ENCODE measurements at regions not wholly inside any gene's neighbourhood (a gene's known extent, or its start where the extent isn't known, plus 50 kb on each side); places are given as distances from the start of the nearest gene placed in this dataset.
A peak's percentile ranks its signal among the peaks of the same experiment; 100 is the strongest.

DNA sequence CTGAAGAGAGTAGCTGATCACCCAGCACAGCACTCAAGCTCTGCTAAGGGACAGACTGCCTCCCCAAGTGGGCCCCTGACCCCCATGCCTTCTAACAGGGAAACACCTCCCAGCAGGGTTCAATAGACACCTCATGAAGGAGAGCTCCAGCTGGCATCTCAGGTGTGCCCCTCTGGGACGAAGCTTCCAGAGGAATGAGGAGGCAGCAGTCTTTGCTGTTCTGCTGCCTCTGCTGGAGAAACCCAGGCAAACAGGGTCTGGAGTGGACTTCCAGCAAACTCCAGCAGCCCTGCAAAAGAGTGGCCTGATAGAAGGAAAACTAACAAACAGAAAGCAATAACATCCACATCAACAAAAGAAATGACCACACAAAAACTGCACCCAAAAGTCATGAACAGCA lies 412.8 kb downstream of the PRDM5 start:
- WGBS, 10 experiments: 0 to 83% (median 75%) methylated on average over 1 of the region's 1 CpG; no CpG with 5 or more reads in 7 of the 10 experiments
- no peak for ATAC-seq (replicated peaks in 6 of 8)

DNA sequence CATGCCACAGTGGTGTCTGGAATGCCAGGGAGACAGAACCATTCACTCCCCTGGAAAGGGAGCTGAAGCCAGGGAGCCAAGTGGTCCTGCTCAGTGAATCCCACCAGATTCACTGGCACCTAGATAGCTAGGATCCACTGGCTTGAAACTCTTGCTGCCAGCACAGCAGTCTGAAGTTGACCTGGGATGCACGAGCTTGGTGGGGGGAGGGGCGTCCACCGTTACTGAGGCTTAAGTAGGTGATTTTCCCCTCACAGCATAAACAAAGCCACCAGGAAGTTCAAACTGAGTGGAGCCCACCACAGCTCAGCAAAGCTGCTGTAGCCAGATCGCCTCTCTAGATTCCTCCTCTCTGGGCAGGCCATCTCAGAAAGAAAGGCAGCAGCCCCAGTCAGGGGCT lies 413.3 kb downstream of the PRDM5 start:
- ATAC-seq (replicated peaks in 6 of 8): no peak
- no peaks in the 10 kb centered on the region for H3K4me1 ChIP-seq (replicated peaks in 1 of 2)
- 0 to 80% (median 47%) methylated on average over 1 to 4 of the region's 4 CpGs; no CpG with 5 or more reads in 5 of the 10 experiments for WGBS, 10 experiments
- in situ Hi-C loops (cut with MboI; ENCODE audit: low pct_unique_long_range_greater_than_20kb in 2 of 9, low sequenced_read_pairs in 9 of 9, unreplicated experiment in 9 of 9): no loop called here
- H3K27ac ChIP-seq: no peak overlapping the region
- H3K4me3 ChIP-seq: no peak overlapping the region

More for the DNA sequence above, 412.8 kb downstream of the PRDM5 start:
- in situ Hi-C loops (cut with MboI; ENCODE audit: low pct_unique_long_range_greater_than_20kb in 2 of 9, low sequenced_read_pairs in 9 of 9, unreplicated experiment in 9 of 9): no loop called here
- H3K4me3 ChIP-seq: no peak overlapping the region
- no peak overlapping the region for H3K27ac ChIP-seq
- H3K4me1 ChIP-seq (replicated peaks in 1 of 2): no peaks in the 10 kb centered on the region

DNA sequence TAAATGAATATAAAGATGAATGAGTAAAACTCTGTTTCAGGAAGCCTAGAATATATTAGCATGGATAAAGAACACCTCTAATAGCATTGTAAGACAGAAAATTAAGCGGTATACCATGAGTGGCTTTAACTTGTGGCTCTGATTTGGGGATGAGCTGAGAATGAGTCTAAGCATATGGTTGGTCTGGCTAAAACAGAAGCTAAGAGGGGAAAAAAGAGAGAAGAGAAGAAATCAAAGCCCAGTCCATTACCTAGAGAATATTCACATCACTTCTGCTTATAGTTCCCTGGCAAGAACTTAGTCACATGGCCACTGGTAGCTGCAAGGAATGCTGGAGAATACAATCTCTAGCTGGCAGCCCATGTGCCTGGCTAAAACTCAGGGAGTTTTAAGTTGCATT lies 414.5 kb downstream of the PRDM5 start:
- in situ Hi-C loops (cut with MboI; ENCODE audit: low pct_unique_long_range_greater_than_20kb in 2 of 9, low sequenced_read_pairs in 9 of 9, unreplicated experiment in 9 of 9): no loop called here
- no peak overlapping the region for H3K4me3 ChIP-seq
- no peak overlapping the region for H3K27ac ChIP-seq
- H3K4me1 ChIP-seq (replicated peaks in 1 of 2): no peaks in the 10 kb centered on the region
- WGBS, 10 experiments: 25 to 100% (median 100%) methylated on average over 1 of the region's 1 CpG; no CpG with 5 or more reads in 3 of the 10 experiments
- no peak for ATAC-seq (replicated peaks in 6 of 8)

DNA sequence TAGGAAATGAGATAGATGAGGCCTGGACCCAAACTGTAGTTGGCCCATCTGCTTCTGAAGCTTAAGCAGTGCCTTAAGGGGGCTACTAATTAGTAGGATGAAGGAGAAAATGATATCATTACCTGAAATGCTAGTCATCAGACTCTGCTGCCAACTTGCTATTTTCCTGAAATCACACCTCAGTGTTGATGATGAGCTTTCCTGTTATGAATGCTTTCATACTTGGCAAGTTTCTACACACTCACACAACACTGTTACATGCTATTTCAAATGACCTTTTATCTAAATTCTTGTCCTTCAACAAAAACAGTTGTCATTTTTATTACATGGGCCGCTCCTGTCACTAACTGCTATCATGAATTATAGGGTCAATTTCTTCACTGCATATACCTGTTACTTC lies 416.0 kb downstream of the PRDM5 start:
- Histone ChIP-seq H3K27ac (no peak overlapping the region), H3K4me1 (replicated peaks in 1 of 2) (no peaks in the 10 kb centered on the region), H3K4me3 (no peak overlapping the region)
- ATAC-seq (replicated peaks in 6 of 8): no peak
- in situ Hi-C loops (cut with MboI; ENCODE audit: low pct_unique_long_range_greater_than_20kb in 2 of 9, low sequenced_read_pairs in 9 of 9, unreplicated experiment in 9 of 9): no loop called here
- 14 to 100% (median 90%) methylated on average over 1 of the region's 1 CpG; no CpG with 5 or more reads in 3 of the 10 experiments for WGBS, 10 experiments

DNA sequence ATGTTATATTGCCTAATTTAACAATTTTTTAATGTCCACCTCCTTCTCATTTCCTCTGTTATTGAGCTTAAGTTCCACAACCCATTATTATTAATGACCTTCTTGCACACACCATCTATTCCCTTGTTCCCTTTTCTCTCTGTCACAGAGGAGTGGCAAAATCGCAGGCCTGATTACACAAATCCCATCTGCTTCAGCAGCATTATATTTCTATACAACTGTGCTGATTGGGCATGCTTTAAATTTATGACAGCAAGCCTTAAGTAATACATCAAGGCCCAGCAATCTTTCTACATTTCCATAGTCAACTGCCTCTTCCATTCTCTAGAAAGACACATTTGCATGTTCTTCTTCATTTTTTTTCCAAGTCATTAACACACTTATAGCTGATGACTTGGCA lies 423.8 kb downstream of the PRDM5 start:
- Histone ChIP-seq H3K4me1 (replicated peaks in 1 of 2) (peaks cover 0 to 6% of the 10 kb centered on the region in 2 donors), H3K4me3 (no peak overlapping the region), H3K27ac (no peak overlapping the region)
- in situ Hi-C loops (cut with MboI; ENCODE audit: low pct_unique_long_range_greater_than_20kb in 2 of 9, low sequenced_read_pairs in 9 of 9, unreplicated experiment in 9 of 9): no loop called here
- WGBS, 10 experiments: 0 to 82% (median 76%) methylated on average over 1 of the region's 1 CpG; no CpG with 5 or more reads in 2 of the 10 experiments
- peak in 6 of 8 experiments; percentile 9 to 64 (median 62) for ATAC-seq (replicated peaks in 6 of 8)

DNA sequence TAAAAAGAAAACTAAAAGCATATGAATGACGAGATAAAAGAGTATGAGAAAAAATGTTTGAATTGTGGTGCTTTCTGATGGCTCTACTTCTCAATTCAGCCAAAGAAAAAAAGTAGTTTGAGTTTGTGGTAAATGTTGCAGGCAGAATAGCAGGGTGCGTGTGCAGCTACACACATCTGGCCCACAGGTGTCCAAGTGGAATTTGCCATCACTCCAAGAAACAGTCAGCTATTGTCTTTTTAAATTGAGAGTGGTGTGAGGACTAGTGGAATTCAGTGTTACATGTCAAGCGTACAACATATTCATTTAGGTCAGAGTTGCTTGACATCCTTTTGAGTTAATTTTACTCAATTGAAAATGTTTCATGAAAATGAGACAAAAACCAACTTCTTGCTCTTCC lies 424.8 kb upstream of the MAD2L1 start:
- no peak overlapping the region for H3K27ac ChIP-seq
- no peaks in the 10 kb centered on the region for H3K4me1 ChIP-seq (replicated peaks in 1 of 2)
- H3K4me3 ChIP-seq: no peak overlapping the region
- ATAC-seq (replicated peaks in 6 of 8): peak in 1 of 8 experiments; percentile 48
- in situ Hi-C loops (cut with MboI; ENCODE audit: low pct_unique_long_range_greater_than_20kb in 2 of 9, low sequenced_read_pairs in 9 of 9, unreplicated experiment in 9 of 9): no loop called here
- WGBS, 10 experiments: 0 to 96% (median 83%) methylated on average over 1 to 3 of the region's 3 CpGs

DNA sequence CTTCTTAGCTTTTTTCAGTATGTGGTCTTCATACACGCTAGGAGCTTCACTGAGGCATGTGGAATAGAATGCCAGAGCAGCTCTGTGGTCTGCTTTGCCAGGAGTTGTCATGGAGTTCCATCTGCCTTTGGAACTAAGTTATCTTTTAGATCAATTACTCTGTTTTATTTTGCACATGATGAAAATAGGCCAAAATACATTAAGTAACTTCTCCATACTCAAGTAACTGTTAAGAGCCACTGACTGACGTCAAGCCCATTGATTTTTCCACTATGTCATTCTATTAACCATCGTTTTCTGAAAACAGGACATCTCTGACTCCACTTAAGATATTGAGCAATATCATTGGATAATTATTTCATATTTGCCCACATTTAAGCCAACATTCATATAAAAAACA lies 415.1 kb upstream of the MAD2L1 start:
- Histone ChIP-seq H3K27ac (no peak overlapping the region), H3K4me3 (no peak overlapping the region), H3K4me1 (replicated peaks in 1 of 2) (no peaks in the 10 kb centered on the region)
- 0 to 100% (median 94%) methylated on average over 1 to 3 of the region's 3 CpGs; no CpG with 5 or more reads in 2 of the 10 experiments for WGBS, 10 experiments
- ATAC-seq (replicated peaks in 6 of 8): no peak
- in situ Hi-C loops (cut with MboI; ENCODE audit: low pct_unique_long_range_greater_than_20kb in 2 of 9, low sequenced_read_pairs in 9 of 9, unreplicated experiment in 9 of 9): no loop called here

DNA sequence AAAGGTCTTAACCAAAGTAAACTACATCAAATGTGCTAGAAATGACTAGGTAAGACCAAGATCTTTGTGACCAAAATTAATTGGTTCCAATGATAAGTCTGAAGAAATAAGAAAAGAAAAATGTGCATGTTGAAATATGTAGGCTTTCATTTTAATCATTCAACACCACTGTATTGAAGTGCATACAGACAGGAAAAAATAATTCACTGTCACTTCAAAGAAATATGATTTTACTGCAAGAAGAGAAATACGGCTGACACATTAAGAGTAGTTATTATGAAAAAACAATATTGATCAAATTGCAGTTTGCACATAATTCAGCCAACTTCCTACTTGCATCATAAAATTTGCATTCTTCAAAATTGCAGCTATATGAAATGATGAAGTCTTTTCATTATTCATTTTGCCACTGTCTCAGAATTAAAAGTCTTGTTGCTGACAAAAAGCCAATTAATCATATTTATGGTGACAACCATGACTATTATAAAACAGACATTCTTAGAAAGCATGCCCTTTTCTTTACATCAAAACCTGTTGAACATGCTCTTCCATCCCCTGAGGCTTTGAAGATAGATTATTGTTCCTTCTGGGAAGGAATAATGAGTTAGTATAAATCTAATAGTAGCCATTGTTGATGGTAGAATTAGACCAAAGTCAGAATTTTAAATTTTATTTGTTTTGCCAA lies 405.9 kb upstream of the MAD2L1 start:
- no peak overlapping the region for H3K27ac ChIP-seq
- no peak overlapping the region for H3K4me3 ChIP-seq
- H3K4me1 ChIP-seq (replicated peaks in 1 of 2): no peaks in the 10 kb centered on the region
- in situ Hi-C loops (cut with MboI; ENCODE audit: low pct_unique_long_range_greater_than_20kb in 2 of 9, low sequenced_read_pairs in 9 of 9, unreplicated experiment in 9 of 9): no loop called here
- 0 to 88% (median 75%) methylated on average over 1 of the region's 1 CpG; no CpG with 5 or more reads in 1 of the 10 experiments for WGBS, 10 experiments
- ATAC-seq (replicated peaks in 6 of 8): peak in 5 of 8 experiments; percentile 32 to 79 (median 51)

DNA sequence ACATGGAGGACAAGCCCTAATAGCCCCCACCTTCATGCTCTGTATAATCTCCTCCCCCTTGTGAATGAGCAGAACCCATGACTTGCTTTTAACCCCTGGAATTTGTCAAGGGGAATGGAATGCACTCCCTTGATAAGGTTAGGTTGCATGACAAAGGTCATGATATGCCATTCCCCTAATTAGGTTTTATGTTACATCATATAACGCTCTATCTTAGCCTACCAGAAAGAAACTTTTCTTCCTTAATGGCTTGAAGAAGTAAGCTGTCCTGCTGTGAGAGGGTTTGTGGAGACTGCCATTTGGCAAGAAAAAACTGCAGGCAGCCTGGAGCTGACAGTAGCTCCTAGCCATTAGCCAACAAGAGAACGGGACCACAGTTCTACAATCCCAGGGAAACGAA lies 399.8 kb upstream of the MAD2L1 start:
- H3K4me1 ChIP-seq (replicated peaks in 1 of 2): peaks cover 0 to 3% of the 10 kb centered on the region in 2 donors
- 3 to 40% (median 10%) methylated on average over 1 to 3 of the region's 3 CpGs for WGBS, 10 experiments
- in situ Hi-C loops (cut with MboI; ENCODE audit: low pct_unique_long_range_greater_than_20kb in 2 of 9, low sequenced_read_pairs in 9 of 9, unreplicated experiment in 9 of 9): no loop called here
- no peak for ATAC-seq (replicated peaks in 6 of 8)
- no peak overlapping the region for H3K4me3 ChIP-seq
- no peak overlapping the region for H3K27ac ChIP-seq

DNA sequence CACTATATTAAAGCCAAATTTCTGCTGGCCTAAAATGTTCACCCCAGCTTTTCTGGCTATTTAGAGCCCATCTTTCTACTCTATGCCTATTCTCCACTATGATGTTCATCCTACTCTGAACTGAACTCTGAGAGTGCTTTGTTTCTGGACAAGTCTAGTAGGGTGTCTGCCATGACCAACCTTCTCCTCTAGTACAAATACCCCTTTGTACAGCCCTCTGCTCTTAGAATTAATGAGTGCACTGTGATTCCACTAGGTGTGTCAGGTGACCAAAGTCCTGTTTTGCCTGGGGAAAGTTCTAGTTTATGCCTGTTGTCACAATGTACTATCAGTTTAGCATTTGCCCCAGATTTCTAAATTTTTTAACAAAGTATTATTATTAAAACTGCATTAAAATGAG lies 388.1 kb upstream of the MAD2L1 start:
- Histone ChIP-seq H3K27ac (no peak overlapping the region), H3K4me1 (replicated peaks in 1 of 2) (peaks cover 0 to 3% of the 10 kb centered on the region in 2 donors), H3K4me3 (no peak overlapping the region)
- in situ Hi-C loops (cut with MboI; ENCODE audit: low pct_unique_long_range_greater_than_20kb in 2 of 9, low sequenced_read_pairs in 9 of 9, unreplicated experiment in 9 of 9): no loop called here
- no peak for ATAC-seq (replicated peaks in 6 of 8)

DNA sequence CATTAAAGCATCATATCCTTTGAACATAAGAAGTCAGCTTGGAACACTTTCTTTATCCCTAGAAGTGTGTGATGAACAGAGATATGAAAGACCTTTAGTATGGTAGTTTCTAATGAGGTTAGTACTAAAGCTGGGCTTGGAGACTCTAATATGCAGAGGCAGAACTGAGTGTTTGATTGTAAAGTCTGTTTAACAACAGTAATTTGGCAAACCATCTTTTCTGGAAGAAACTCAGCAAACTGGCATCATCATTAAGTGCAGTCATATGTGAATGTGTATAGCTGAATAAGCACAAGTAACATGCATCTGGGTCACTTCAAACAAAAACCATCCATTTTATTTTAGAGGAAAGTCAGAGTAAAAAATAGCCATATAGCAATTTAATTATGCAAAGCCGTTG lies 385.9 kb upstream of the MAD2L1 start:
- Histone ChIP-seq H3K27ac (no peak overlapping the region), H3K4me1 (replicated peaks in 1 of 2) (peaks cover 0 to 3% of the 10 kb centered on the region in 2 donors), H3K4me3 (no peak overlapping the region)
- WGBS, 10 experiments: 0 to 83% (median 40%) methylated on average over 1 of the region's 1 CpG; no CpG with 5 or more reads in 3 of the 10 experiments
- in situ Hi-C loops (cut with MboI; ENCODE audit: low pct_unique_long_range_greater_than_20kb in 2 of 9, low sequenced_read_pairs in 9 of 9, unreplicated experiment in 9 of 9): no loop called here
- ATAC-seq (replicated peaks in 6 of 8): no peak

DNA sequence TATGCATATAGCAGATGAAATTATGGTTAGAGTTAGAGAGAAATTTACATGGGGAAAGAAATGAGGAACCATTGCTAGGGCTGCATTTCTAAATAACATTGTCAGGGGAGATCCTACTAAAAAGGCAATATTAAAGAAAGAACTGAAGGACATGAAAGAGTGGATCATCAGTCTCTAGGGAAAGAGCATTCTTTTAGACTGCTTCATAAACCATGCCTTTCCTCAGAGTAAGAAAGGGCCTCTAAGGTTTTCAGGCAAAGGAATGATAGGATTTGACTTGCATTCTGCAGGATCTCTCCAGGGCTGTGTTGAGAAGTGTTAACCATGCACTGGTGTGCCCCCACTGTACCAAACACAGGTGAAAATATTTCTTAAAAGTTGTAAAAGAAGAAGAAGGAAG lies 385.4 kb upstream of the MAD2L1 start:
- no peak for ATAC-seq (replicated peaks in 6 of 8)
- no peak overlapping the region for H3K27ac ChIP-seq
- in situ Hi-C loops (cut with MboI; ENCODE audit: low pct_unique_long_range_greater_than_20kb in 2 of 9, low sequenced_read_pairs in 9 of 9, unreplicated experiment in 9 of 9): no loop called here
- no peak overlapping the region for H3K4me3 ChIP-seq
- H3K4me1 ChIP-seq (replicated peaks in 1 of 2): peaks cover 0 to 3% of the 10 kb centered on the region in 2 donors

DNA sequence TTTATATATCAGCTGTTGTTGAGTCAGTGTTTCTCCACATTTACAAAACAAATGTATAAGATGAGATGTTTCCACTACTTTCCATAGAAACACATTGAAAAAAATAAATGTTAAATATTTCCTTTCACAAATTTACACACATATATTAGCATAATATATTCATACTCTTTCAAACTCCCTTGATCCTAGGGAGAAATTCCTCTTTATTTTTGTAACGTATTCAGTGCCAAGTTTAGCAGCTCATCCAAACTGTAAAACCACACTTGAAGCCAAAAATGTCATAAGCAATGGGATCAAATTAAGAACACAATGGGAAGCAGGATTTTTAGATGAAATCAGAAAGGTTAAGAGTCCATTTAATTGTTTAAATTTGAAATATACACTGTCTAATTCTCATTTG lies 381.1 kb upstream of the MAD2L1 start:
- no peak overlapping the region for H3K4me3 ChIP-seq
- in situ Hi-C loops (cut with MboI; ENCODE audit: low pct_unique_long_range_greater_than_20kb in 2 of 9, low sequenced_read_pairs in 9 of 9, unreplicated experiment in 9 of 9): no loop called here
- peaks cover 0 to 3% of the 10 kb centered on the region in 2 donors for H3K4me1 ChIP-seq (replicated peaks in 1 of 2)
- no peak overlapping the region for H3K27ac ChIP-seq
- peak in 2 of 8 experiments; percentile 19 to 87 for ATAC-seq (replicated peaks in 6 of 8)
- WGBS, 10 experiments: 0 to 100% (median 86%) methylated on average over 1 of the region's 1 CpG; no CpG with 5 or more reads in 1 of the 10 experiments

DNA sequence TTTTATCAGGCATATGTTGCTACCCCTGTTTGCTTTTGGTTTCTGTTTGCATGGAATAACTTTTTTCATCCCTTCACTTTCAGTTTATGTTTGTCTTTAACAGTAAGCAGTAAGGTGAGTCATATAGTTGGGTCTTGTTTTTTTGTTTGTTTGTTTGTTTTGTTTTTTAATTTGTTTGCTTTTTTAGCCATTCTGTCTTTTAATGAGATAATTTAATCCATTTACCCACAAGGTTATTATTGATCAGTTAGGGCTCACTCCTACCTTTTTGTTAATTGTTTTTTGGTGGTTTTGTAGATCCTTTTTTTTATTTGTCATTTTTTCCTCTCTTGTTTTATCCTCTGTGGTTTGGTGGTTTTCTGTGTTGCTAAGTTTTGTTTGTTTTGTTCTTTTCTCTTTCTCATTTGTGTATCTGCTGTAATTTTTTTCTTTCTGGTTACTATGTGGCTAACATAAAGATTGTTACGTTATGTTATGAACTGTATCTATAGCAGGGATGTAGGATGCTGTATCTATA lies 379.5 kb upstream of the MAD2L1 start:
- Histone ChIP-seq H3K4me1 (replicated peaks in 1 of 2) (no peaks in the 10 kb centered on the region), H3K4me3 (no peak overlapping the region), H3K27ac (no peak overlapping the region)
- 44 to 100% (median 100%) methylated on average over 1 of the region's 1 CpG for WGBS, 10 experiments
- peak in 1 of 8 experiments; percentile 51 for ATAC-seq (replicated peaks in 6 of 8)
- in situ Hi-C loops (cut with MboI; ENCODE audit: low pct_unique_long_range_greater_than_20kb in 2 of 9, low sequenced_read_pairs in 9 of 9, unreplicated experiment in 9 of 9): no loop called here
